ENCODE measurements at regions not wholly inside any gene's neighbourhood (a gene's known extent, or its start where the extent isn't known, plus 50 kb on each side); places are given as distances from the start of the nearest gene placed in this dataset.

GRCh38 chr18:75339936-75340605 lies 87.4 kb downstream of the SMIM21 start:
- Histone ChIP-seq H3K36me3 (no peaks in the 10 kb centered on the region), H3K4me1 (no peaks in the 10 kb centered on the region), H3K9me3 (no peaks in the 10 kb centered on the region), H3K4me3 (no peak overlapping the region), H3K27me3 (no peaks in the 10 kb centered on the region), H3K27ac (no peak overlapping the region)
- WGBS (ENCODE audit: insufficient coverage, low coverage, low lambda C conversion rate, missing lambda C conversion rate), result 84% methylated on average over 10 of the region's 21 CpGs
- intact Hi-C loops (cut with DNase I), result no loop called here
- TF ChIP-seq POLR2A (IDR thresholded peaks at IDR 0.05) (no peak), CTCF (IDR thresholded peaks at IDR 0.05) (no peak)
- ATAC-seq, result no peak
- DNase-seq, result no peak
